ENCODE measurements at regions not wholly inside any gene's neighbourhood (a gene's known extent, or its start where the extent isn't known, plus 50 kb on each side); places are given as distances from the start of the nearest gene placed in this dataset.
"Not testable (repeated sequence)": the region's sequence is repeated elsewhere in the genome, so short reads cannot be mapped to it uniquely, and the experiment has no call there.

DNA sequence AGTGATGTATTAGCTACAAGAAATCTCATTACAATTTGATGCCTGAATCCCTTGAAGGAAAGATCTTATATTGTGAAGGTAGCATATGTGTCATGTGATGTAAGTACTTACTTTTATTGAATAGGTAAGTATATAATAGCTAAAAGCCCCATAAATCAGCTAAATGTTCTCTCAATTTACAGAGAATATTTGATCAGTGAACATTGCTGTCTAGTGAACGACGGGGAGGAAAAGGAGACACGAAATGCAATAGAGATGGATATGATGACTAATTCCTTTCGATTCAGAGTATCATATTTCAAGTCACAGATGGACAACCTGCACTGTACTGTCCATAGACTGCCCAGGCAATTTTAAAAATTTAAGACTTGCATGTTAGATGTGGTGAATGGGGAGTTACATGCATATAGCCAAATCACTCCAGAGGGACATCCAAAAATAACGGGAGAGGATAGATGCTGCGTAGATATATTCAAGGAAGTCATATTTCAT lies 462.1 kb upstream of the CDIN1 start:
- peak; percentile 12 for DNase-seq

DNA sequence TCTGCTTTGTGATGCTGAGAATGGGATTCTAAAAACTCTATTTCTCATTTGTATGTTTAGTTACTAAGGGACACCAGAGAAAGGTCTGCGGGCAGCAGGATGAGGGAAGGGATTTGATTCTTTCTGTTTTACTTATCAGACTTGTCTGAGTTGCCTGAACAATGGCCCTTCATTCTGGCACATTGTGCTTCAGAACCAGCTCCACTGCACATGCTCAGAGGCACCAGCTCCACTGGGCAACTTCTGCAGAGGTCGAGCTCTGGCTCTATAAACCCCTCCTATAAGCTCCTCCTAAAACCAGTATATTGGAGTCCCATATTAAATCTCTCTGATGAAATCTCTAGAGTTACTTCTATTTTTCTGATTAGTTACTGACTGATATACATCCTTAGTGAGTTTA lies 453.2 kb upstream of the CDIN1 start:
- DNase-seq = no peak

DNA sequence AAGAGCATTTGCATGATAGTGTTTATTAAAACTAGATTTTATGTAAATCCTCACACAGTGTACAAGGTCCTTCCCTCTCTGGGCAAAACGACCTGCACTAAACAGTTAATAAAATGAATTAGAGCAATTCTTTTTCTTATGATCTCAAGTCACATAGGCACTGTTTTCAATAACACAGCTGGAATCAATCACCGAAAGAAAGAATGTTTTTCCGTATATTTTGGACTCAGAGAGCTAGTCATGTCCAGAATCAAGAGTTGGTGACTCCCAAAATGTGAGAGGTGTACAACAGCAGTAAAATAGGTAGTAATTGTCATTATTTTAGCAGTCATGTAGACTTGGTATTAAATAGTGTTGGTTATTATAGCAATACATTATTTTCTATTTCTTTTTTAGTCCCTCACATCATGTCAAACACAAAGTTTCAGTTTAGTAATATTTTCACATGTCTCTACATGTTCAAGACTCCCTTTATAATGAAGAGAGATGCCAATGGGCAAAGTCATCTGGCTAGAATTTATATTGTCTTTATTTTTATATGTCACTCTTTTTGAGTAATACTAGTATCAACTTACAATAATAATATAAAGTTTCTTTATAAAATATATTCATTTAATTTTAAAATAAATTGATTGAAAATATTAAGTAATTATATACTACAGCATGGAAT lies 448.6 kb upstream of the CDIN1 start:
- DNase-seq = no peak

GRCh38 chr15:36133742-36134141 lies 445.7 kb upstream of the CDIN1 start:
- DNase-seq = no peak

DNA sequence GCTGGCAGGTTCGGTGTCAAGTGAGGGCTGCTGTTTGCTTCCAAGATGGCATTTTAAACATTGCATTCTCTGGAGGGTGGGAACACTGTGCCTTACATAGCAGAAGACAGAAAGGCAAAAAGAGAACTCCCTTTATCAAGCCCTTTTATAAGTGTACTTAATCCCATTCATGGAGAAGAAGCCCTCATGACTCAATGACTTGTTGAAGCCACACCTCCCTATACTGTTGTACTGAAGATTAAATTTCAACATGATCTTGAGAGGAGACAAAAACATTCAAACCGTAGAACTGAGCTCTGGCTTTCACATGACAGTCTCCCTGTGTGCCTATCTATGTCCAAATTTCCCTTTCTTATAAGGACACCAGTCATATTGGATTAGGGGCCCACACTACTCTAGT lies 443.4 kb upstream of the CDIN1 start:
- no peak for DNase-seq

DNA sequence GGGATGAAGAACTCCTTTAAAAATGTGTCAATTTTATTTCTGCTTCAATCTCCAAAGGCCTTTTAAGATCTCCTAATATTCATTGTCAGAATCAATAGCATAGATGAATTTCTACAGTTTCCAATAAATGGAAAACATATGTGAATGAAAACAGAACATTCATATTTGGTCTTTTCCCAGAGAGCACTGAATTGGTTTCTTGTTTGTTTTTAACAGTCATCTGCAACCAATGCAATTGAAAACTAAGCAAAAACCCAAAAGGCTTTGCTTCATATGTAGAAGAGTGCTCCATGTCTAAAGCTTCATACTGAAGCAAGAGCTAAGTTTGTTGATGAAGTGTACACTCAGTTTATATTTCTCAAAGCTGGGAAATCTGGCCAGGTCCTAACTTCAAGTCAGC lies 426.5 kb upstream of the CDIN1 start:
- no peak for DNase-seq

- DNase-seq = no peak
Measured at GRCh38 chr15:36156879-36157427, 422.5 kb upstream of the CDIN1 start.

GRCh38 chr15:36160351-36160750 lies 419.1 kb upstream of the CDIN1 start:
- DNase-seq = no peak

DNA sequence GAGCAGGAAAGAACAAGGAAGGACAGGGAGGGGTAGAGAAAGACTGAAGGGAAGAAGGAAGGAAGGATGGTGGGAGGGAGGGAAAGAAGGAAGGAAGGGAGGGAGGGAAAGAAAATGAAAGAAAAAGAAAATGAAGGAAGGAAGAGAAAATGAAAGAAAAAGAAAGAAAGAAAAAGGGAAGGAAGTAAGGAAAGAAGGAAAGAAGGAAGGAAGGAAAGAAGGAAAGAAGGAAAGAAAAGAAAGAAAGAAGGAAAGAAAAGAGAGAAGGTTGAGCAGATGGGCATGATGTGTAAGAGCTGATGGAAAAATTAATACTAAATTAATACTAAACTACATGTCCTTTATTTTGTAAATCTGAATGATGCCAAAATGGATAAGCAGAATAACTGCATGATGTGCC lies 418.3 kb upstream of the CDIN1 start:
- DNase-seq = no peak

- no peak for DNase-seq
Measured at GRCh38 chr15:36161771-36162212, 417.6 kb upstream of the CDIN1 start.

GRCh38 chr15:36163983-36164382 lies 415.4 kb upstream of the CDIN1 start:
- not testable (repeated sequence) for DNase-seq

GRCh38 chr15:36172955-36173354 lies 406.5 kb upstream of the CDIN1 start:
- no peak for DNase-seq

- DNase-seq = no peak
Measured at GRCh38 chr15:36175186-36175740, 404.2 kb upstream of the CDIN1 start.

DNA sequence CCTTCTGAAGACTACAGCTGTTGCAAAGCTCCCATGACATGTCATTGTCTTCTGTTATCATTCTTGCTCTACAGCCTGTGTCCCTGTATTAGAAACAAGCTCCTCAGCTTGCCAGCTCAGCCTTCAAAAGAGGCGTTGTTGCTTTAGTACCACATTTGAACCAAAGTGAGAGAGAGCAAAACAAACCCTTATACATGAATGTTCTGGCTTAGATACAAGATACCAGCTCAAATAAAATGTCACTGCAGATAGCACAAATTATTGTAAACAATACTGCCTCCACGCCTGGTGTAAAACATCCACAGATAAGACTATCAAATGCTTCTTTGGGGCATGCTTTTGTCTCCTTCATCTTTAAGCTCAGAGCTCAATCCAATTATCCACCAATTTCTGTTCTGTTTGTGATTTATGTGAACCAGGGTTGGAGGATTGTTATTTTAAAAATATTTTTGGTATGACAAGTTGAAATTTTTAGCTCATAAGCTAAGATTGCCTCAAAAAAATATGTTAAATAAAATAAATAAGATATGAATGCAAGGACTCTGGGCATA lies 403.6 kb upstream of the CDIN1 start:
- no peak for DNase-seq

DNA sequence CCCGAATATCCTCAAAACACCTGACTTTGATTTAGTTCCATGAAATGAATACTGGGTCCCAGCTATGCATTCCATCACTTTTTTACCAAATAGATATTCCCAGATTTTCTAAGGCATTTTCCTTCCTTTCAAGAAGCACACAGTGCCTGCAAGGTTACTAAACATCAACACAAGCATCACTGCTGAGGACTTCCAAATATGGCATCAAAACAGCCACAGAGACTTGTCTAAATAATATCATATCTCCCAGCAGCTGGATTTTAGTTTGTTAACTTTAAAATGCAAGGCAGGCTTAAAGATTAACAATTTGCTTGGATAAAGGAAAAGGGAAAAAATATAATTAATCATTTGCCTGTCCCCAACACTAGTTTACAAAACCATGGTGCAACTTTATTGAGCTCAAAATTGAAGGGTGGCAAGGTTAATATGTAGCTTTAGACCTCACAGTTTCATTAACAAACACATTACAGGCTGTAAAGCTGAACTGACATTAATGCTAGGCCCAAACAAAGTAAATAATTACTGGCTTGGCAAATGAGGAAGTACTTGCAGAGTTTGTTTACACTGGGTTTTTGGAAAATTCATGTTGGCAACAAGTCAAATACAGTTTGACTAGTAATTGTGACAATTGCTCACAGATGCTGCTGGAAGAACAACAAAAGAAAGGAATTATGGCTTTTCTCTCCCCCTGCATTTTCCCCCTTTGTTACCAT lies 401.7 kb upstream of the CDIN1 start:
- peak; percentile 80 for DNase-seq

- DNase-seq = no peak
Measured at GRCh38 chr15:36178303-36178633, 401.2 kb upstream of the CDIN1 start.

DNA sequence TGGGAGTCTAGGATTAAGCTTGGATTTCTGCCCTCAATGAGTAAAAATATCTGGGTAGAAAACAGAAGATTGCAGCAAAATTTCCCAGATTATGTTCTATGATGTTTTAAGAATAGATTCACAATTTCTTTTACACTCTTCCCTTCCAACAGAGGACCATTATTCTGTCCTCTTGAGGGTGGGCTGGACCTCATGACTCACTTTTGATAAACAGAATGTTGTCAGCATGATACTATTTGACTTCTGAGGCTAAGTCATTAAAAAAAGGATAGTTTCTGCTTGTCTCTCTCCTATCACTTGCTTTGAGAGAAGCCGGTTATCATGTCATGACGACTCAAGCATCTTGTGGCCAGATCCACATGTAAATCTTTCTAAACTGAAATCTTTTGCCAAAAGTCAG lies 396.2 kb upstream of the CDIN1 start:
- no peak for DNase-seq

- DNase-seq = no peak
Measured at GRCh38 chr15:36185438-36185837, 394.0 kb upstream of the CDIN1 start.

GRCh38 chr15:36185845-36186244 lies 393.6 kb upstream of the CDIN1 start:
- DNase-seq = no peak

GRCh38 chr15:36186376-36186775 lies 393.1 kb upstream of the CDIN1 start:
- no peak for DNase-seq

- DNase-seq = no peak
Measured at GRCh38 chr15:36191459-36191858, 388.0 kb upstream of the CDIN1 start.

GRCh38 chr15:36195361-36196007 lies 383.9 kb upstream of the CDIN1 start:
- not testable (repeated sequence) for DNase-seq
